ENCODE measurements at regions not wholly inside any gene's neighbourhood (a gene's known extent, or its start where the extent isn't known, plus 50 kb on each side); places are given as distances from the start of the nearest gene placed in this dataset.

- TF ChIP-seq POLR2A (IDR thresholded peaks at IDR 0.05), result no peak
- TF ChIP-seq, protein P1, sequence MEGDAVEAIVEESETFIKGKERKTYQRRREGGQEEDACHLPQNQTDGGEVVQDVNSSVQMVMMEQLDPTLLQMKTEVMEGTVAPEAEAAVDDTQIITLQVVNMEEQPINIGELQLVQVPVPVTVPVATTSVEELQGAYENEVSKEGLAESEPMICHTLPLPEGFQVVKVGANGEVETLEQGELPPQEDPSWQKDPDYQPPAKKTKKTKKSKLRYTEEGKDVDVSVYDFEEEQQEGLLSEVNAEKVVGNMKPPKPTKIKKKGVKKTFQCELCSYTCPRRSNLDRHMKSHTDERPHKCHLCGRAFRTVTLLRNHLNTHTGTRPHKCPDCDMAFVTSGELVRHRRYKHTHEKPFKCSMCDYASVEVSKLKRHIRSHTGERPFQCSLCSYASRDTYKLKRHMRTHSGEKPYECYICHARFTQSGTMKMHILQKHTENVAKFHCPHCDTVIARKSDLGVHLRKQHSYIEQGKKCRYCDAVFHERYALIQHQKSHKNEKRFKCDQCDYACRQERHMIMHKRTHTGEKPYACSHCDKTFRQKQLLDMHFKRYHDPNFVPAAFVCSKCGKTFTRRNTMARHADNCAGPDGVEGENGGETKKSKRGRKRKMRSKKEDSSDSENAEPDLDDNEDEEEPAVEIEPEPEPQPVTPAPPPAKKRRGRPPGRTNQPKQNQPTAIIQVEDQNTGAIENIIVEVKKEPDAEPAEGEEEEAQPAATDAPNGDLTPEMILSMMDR (IDR thresholded peaks at IDR 0.05), result no peak
Measured at GRCh38 chr11:10394229-10395101, 60.6 kb upstream of the AMPD3 start.
